OCI-LY3 (cell line): ENCODE measurements at regions not wholly inside any gene's neighbourhood (a gene's known extent, or its start where the extent isn't known, plus 50 kb on each side); places are given as distances from the start of the nearest gene placed in this dataset.

Experiments
- H2AFZ ChIP-seq: fragments of 200-600, 300-600 bp; shearing (Covaris generic); 2 replicates; pipeline ENCODE4 v1.6.0; 2014; ENCODE audit warnings: antibody characterized with exemption, low read depth, low read length
- H3K27ac ChIP-seq: fragments of 200-600, 300-600 bp; sonication (generic); 2 replicates; pipeline ENCODE4 v1.5.1; 2014; ENCODE audit warnings: mild to moderate bottlenecking, low read length, moderate library complexity, mixed read lengths
- H3K27me3 ChIP-seq: fragments of 200-600, 300-600 bp; sonication (generic); 2 replicates; pipeline ENCODE4 v1.6.1; 2014; ENCODE audit warnings: low read depth, low read length, mixed read lengths
- H3K36me3 ChIP-seq: fragments of 200-600, 300-600 bp; sonication (generic); replicated peaks from 2 replicates; pipeline ENCODE3; 2014; ENCODE audit warnings: low read depth, low read length, mixed read lengths
- H3K4me1 ChIP-seq: fragments of 300-600, 200-600 bp; sonication (generic); 2 replicates; pipeline ENCODE4 v1.6.1; 2014; ENCODE audit warnings: low read length, mixed read lengths
- H3K4me2 ChIP-seq: fragments of 200-600, 300-600 bp; sonication (generic); 2 replicates; pipeline ENCODE4 v1.6.1; 2014; ENCODE audit warnings: low read length, mixed read lengths
- H3K4me3 ChIP-seq: fragments of 300-600, 200-600 bp; sonication (generic); 2 replicates; pipeline ENCODE4 v1.5.1; 2014; ENCODE audit warnings: antibody characterized with exemption, mild to moderate bottlenecking, low read length, moderate library complexity
- H3K79me2 ChIP-seq: fragments of 300-600, 200-600 bp; shearing (Covaris generic); 2 replicates; pipeline ENCODE4 v1.6.1; 2014; ENCODE audit warnings: mild to moderate bottlenecking, low read length, mixed read lengths
- H3K9ac ChIP-seq: fragments of 300-600, 200-600 bp; shearing (Covaris generic); 2 replicates; pipeline ENCODE4 v1.6.0; 2014; ENCODE audit warnings: mild to moderate bottlenecking, low read length, moderate library complexity
- H3K9me3 ChIP-seq: fragments of 200-600, 300-600 bp; shearing (Covaris generic); 2 replicates; pipeline ENCODE4 v1.6.1; 2014; ENCODE audit warnings: low read length, mixed read lengths; ENCODE audit not compliant: insufficient read depth
- H4K20me1 ChIP-seq: fragments of 200-600, 300-600 bp; sonication (generic); 2 replicates; pipeline ENCODE4 v1.6.1; 2016; ENCODE audit warnings: low read length, mixed read lengths; ENCODE audit not compliant: insufficient read depth
- CTCF ChIP-seq: fragments of 200-600, 300-600 bp; sonication (generic); IDR thresholded peaks from 2 replicates; pipeline ENCODE4 v1.5.1; 2014; ENCODE audit warnings: antibody characterized with exemption, low read length, low read depth
- EZH2phosphoT487 ChIP-seq: fragments of 200-600 bp; shearing (Covaris generic); IDR thresholded peaks from 2 replicates; pipeline ENCODE4 v1.6.1; 2018; ENCODE audit warnings: antibody characterized with exemption, mixed run types, low read depth

- Histone ChIP-seq H3K4me3 (no peak overlapping the region), H3K9ac (no peak overlapping the region), H3K79me2 (no peaks in the 10 kb centered on the region), H4K20me1 (no peaks in the 10 kb centered on the region), H3K4me1 (no peaks in the 10 kb centered on the region), H3K27ac (no peak overlapping the region), H2AFZ (no peak overlapping the region), H3K9me3 (no peaks in the 10 kb centered on the region), H3K27me3 (no peaks in the 10 kb centered on the region), H3K36me3 (no peaks in the 10 kb centered on the region), H3K4me2 (no peak overlapping the region)
- no peak for TF ChIP-seq CTCF
- no peak for TF ChIP-seq EZH2phosphoT487
Observed at GRCh38 chr12:127192391-127192790, 1074.6 kb upstream of the TMEM132C start.

DNA sequence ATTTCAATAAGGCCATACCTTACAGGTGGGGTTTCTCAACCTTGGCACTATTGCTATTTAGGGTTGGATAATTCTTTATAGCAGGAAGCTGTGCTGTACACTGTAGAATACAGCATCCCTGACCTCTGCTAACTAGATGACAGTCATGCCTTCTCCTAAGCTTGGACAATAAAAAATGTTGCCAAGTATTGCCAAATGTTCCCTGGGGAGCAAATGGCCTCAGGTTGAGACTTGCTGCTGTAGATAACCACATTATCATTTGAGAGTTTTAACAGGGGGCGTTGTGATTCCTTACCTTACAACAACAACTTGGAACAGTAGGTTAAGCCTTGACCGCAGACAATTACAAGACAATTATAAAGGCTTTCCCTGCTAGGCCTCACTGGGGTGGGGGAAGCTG is 1073.6 kb upstream of the TMEM132C start:
- H3K36me3 ChIP-seq, result no peaks in the 10 kb centered on the region
- no peaks in the 10 kb centered on the region for H3K27me3 ChIP-seq
- H3K79me2 ChIP-seq, result no peaks in the 10 kb centered on the region
- no peaks in the 10 kb centered on the region for H4K20me1 ChIP-seq
- H3K9ac ChIP-seq, result no peak overlapping the region
- H3K4me1 ChIP-seq, result no peaks in the 10 kb centered on the region
- TF ChIP-seq CTCF, result no peak
- no peak for TF ChIP-seq EZH2phosphoT487
- H3K4me2 ChIP-seq, result no peak overlapping the region
- H3K9me3 ChIP-seq, result no peaks in the 10 kb centered on the region
- H3K27ac ChIP-seq, result no peak overlapping the region
- H2AFZ ChIP-seq, result no peak overlapping the region
- no peak overlapping the region for H3K4me3 ChIP-seq

DNA sequence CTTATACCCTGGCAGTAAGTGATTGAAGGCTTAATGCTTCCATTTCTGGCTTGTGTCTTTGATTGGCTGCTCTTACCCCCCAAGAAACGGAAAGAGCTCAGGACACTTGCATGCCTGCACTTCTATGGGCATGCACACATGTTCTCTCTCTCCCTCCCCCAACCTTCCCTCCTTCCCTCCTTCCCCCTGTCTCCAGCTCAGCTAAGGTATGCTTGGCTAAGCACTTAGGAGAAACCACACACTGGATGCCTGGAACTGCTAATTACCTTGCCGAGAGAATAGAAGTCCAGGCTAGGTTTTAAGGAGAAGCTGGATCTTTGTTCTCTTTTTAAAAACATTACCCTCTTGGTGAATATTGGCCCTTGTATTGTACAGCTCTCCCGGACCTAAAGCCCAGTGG is 1072.8 kb upstream of the TMEM132C start:
- Histone ChIP-seq H3K27ac (no peak overlapping the region), H4K20me1 (no peaks in the 10 kb centered on the region), H3K4me3 (no peak overlapping the region), H3K9me3 (no peaks in the 10 kb centered on the region), H2AFZ (no peak overlapping the region), H3K27me3 (no peaks in the 10 kb centered on the region), H3K4me1 (no peaks in the 10 kb centered on the region), H3K79me2 (no peaks in the 10 kb centered on the region), H3K9ac (no peak overlapping the region), H3K4me2 (no peak overlapping the region), H3K36me3 (no peaks in the 10 kb centered on the region)
- no peak for TF ChIP-seq EZH2phosphoT487
- TF ChIP-seq CTCF, result no peak

DNA sequence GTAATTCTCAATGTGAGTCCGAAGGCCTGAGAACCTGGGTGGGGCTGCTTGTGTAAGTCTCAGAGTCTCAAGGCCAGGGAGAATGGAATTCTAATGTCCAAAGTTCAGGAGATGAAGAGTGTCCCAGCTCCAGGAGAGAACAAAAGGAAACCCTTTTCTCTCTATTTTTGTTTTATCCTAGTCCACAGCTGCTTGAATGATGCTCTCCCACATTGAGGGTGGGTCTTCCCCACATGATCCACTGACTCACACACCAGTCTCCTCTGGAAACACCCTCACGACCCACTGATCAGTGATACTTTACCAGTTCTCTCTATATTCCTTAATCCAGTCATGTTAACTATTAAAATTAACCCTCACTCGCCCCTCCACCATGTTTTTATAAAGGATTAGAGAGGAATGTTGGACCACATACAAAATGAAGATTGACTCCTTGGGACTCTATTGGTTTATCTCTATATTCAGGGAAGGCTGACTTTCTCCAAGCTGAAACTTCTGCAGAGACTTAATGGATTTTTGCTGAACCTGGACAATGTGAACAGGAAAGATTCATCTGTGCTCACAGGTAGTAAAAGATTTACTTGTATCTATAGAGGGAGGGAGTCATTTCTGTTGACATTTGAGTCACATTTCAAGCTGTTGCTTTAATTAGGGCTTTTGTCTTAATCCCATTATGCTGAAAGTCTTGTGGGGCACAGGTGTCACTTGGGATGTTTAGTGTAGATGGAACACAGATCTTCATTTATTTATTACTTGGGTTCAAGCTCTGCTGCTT is 1061.0 kb upstream of the TMEM132C start:
- no peak overlapping the region for H3K9ac ChIP-seq
- H3K27me3 ChIP-seq, result no peaks in the 10 kb centered on the region
- H3K4me3 ChIP-seq, result no peak overlapping the region
- no peaks in the 10 kb centered on the region for H3K4me1 ChIP-seq
- H3K9me3 ChIP-seq, result no peaks in the 10 kb centered on the region
- no peaks in the 10 kb centered on the region for H3K36me3 ChIP-seq
- no peak overlapping the region for H3K27ac ChIP-seq
- no peaks in the 10 kb centered on the region for H4K20me1 ChIP-seq
- H2AFZ ChIP-seq, result no peak overlapping the region
- TF ChIP-seq EZH2phosphoT487, result no peak
- no peak for TF ChIP-seq CTCF
- no peak overlapping the region for H3K4me2 ChIP-seq
- H3K79me2 ChIP-seq, result no peaks in the 10 kb centered on the region
